GM19452 (cell line): ENCODE measurements at regions not wholly inside any gene's neighbourhood (a gene's known extent, or its start where the extent isn't known, plus 50 kb on each side); places are given as distances from the start of the nearest gene placed in this dataset.
"Not testable (repeated sequence)": the region's sequence is repeated elsewhere in the genome, so short reads cannot be mapped to it uniquely, and the experiment has no call there.

ENCODE experiments used
- ATAC-seq: cut with Tn5 transposase; IDR thresholded peaks from one replicate; pipeline ENCODE4 v1.9.1; 2021; ENCODE audit not compliant: unreplicated experiment

DNA sequence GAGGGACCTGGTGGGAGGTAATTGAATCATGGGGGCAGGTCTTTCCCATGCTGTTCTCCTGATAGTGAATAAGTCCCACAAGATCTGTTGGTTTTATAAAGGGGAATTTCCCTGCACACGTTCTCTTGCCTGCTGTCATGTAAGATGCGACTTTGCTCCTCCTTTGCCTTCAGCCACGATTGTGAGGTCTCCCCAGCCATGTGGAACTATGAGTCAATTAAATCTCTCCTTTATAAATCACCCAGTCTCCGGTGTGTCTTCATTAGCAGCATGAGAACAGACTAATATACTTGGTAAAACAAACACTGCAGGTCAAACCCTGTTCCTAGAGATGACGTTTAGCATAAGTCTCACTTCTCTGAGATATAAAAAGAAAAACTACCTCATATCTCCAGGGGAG is 148.3 kb downstream of the MATN1 start:
- ATAC-seq = no peak

DNA sequence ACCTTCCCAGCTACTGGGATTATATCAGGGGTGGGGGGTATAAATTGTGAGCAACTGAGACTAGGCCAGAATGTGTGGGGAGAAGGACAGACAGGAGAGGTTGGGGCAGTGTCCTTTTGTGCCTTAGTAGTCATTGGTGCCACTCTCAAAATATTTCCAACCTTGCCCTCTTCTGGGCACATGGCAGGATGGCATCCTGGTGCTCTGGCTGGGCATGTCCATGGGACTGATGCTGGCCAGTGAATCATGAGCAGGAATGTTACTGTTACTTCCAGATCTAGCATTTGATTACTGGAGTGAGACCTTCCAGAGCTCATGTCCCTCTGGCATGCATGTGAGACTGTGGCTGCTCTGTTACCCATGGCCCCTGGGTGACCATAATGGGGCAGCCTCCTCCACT is 151.2 kb downstream of the MATN1 start:
- no peak for ATAC-seq

DNA sequence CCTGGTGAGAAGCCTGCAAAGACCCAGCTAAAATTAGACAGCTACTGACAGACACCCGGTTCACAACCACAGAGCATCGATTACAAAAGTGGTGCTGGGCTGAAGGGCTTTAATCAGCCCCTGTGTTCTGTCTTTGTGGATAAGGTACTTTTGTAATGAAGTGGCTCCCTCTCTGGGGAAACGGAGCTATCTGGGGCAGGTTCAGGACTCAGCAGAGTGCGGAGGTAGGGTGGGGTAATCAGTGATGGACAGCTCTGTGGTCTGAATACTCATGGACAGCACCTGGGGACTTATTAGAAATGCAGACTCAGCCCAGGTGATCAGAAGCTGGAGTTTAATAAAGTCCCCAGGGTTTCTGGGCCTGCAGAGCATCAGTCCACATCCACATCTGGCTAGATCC is 152.0 kb downstream of the MATN1 start:
- no peak for ATAC-seq

DNA sequence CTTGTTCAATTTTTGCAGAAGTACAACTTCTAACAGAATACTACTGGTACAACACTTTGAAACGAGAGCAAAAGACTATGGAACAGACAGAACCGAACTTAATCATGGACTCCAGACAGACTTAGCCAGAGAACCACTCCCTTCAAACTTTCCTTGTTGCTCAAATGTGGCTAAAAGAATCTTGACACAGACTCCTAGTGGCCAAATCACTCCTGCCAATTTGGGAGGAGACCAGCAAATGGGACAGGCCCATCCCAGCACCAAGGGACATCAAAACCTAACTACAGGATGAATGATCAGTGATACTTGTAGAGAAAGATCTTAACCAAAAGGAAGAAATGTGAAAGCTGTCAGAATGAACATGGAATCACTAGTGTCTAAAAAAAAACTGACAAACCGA is 154.0 kb downstream of the MATN1 start:
- no peak for ATAC-seq

DNA sequence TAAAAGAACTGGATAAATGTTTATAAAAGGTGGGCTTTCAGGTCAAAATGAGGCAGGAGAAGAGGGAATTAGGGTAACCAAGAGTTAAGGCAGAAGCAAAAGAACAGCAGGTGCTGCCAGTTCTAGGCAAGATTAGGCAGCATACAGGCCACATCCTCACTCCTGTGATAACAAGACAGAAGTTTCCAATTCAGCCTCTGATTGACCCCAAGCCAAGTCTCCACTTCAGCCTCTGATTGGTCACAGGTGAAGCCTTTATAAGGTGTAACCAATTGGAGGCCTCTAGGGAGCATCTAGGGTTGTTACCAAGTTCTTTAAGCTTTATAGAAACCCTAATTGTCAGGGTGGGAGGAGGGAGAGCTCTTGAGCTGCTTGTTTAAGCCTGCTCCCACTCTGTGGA is 160.8 kb downstream of the MATN1 start:
- no peak for ATAC-seq

DNA sequence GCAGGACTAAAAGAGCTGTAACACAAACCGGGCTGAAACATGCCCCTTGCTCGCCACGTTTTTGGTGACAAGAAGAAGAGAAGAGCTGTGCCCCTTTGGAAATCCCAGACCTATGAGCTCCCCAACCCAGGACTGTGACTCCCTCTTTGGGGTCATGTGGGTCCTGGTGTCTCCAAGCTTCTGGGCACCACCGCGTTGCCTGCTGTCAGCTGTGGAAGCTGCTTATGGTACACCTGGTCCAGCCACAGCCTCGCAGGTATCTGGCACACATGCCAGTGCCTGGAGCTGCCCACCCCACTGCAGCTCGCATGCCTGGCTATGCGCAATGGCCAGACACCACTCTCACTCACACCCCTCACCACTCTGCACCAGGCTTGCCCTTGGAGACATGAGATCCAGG is 171.8 kb downstream of the MATN1 start:
- ATAC-seq = no peak

DNA sequence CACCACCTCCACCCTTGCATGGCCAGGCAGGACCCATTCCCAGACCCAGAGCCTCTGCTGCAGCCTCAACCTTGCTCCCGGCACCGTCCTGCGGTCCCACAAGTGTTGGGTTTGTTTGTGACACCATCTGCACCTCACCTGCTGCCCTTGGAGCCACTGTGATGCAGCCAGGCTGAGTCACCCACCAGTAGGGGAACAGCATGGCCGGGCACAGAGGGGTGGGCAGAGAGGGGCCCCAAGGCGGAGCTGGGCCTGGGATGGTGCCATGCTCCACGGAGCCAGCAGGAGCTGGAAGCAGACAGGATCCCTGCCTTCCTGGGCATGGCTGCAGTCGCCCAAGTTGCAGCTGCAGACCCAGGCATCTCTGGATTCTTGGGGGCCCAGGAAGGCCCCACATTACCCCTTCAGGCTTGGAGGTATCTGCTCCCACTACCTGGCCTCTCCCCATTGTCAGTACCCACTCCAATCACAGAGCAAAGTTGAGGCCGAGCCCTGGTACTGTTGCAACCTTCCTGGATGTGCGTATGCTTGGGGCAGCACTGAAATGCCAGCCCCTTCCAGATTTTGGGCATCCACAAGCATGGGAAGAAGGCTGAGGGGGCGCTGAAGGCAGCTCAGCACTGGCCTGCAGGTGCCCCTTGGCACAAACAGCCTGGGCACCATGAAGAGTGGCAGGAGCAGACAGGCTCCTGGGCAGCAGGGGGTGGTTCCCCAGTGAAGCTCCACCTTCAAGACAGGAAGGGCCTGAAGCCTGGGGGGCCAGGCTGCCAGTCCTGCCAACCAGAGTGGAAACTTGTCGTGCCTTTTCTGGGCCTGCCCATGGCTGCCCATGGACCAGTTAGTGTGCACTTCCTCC is 172.8 kb downstream of the MATN1 start:
- no peak for ATAC-seq

DNA sequence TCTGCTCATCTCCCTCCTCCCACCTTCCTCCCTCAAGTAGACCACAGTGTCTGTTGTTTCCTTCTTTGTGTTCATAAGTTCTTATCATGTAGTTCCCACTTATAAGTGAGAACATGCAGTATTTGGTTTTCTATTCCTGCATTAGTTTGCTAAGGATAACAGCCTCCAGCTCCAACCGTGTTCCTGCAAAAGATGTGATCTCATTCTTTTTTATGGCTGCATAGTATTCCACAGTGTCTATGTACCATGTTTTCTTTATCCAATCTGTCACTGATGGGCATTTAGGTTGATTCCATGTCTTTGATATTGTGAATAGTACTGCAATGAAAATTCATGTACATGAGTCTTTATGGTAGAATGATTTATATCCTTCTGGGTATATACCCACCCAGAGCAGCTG is 173.5 kb downstream of the MATN1 start:
- ATAC-seq = not testable (repeated sequence)

DNA sequence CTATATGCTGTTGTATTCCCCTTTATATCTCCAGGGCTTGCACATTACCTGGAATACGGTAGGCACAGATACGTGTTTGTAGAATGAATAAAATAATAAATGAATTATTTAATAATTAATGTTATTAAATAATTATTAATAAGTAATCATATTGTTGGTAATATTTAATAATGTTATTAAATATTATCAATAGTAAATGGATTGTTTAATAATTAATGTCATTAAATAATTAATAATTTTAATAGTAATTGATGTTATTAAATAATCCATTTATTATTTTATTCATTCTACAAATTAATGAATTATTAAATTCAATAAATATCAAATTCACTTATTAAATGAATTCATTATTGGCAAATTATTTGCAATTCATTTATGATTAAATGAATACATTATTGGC is 175.1 kb downstream of the MATN1 start:
- ATAC-seq = no peak

DNA sequence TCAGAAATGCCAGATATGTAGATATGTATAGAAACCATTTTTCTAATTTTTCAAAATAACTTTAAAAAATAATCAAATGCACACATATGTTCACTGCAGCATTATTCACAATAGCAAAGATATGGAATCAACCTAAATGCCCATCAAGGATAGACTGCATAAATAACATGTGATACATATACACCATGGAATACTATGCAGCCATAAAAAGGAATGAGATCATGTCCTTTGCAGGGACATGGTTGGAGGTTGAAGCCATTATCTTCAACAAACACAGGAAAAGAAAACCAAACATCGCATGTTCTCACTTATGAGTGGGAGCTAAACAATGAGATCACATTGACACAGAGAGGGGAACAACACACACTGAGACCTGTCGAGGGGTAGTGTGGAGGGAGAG is 176.1 kb downstream of the MATN1 start:
- not testable (repeated sequence) for ATAC-seq

DNA sequence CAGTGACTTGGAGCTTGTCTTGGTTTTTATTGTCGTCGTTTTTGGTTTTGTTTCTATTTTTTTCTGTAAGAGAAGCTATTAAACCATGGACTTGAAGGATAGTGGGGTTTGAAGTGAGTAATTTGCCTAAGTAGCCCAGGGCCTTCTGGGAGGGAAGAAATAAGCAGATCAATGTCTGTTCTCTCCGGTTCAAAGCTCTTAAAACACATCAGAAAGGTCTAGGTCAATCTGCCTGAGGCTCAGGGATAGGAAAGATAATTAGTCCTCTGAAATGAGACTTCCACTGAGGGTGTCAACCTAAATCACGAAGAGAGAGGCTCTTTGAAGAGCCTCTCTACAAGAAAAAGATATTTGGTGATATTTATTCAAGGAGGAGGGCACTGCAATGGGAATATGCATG is 178.0 kb downstream of the MATN1 start:
- no peak for ATAC-seq

DNA sequence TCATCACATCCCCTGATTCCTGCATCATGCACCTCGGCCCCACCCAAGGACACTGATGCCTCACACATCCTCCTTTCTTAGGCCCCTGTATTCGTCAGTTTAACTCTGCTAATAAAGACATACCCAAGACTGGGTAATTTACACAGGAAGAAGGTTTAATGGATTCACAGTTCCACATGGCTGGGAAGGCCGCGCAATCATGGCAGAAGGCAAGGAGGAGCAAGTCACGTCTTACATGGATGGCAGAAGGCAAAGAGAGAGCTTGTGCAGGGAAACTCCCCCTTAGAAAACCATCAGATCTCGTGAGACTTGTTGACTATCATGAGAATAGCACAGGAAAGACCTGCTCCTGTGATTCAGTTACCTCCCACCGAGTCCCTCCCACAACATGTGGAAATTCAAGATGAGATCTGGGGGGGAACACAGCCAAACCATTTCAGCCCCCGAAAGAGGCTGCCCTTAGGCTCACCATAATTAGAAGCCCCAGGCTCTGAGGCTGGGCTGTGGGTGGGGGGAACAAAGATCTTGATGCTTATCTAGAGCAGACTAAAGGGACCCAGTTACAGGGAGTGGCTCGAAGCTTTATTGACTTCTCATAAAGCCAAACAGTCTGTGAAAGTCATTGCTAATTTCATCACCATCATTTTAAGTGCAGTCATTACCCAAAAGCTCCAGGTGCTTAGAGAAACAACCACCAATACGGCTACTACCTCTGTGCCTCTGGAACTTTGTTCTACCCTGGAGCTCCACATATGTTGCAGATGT is 181.5 kb downstream of the MATN1 start:
- no peak for ATAC-seq

DNA sequence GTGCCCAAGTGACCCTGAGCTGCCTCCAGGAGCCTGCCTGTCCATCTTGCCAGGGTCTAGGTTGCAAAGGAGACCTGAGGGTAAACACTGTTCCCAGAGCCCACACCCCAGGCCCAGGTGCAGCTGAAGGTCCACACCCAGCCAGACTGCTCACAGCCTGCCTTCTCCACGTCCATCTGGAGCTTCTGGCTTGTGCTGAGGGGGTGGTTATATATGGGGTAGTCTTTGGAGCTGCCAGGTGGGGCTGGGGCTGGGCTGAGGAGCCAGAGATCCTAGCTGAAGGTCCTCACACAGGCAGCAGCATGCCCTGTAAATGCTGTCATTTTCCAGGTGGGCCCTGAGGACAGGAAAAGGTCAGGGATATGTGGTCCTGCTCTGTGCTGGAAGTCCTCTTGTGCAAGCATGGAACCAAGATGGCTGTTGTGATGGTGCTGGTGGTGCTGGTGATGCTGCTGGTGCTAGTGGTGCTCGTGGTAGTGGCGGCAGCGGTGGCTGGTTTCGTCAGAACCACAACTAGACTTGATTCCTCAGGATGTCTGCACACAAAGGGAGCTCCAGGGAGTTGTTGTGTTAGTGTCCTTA is 182.7 kb downstream of the MATN1 start:
- no peak for ATAC-seq

DNA sequence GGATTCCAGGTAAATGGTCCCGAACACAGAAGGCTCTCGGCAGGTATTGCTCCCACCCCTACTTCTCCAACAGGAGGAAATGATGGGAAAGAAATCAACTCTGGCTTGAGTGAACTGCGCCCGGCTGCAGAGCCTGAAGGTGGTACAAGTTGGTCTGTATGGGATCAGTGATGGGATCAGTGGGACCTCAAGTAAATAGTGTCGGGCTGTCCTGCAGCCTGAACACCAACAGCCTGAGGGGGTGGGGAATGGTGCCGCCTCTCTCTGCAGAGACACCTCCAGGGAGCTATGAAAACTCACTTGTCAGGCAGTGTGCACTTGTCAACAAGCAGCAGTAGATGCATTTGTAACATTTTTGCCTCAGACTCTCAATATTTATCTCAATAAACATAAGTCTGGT is 183.5 kb downstream of the MATN1 start:
- no peak for ATAC-seq

DNA sequence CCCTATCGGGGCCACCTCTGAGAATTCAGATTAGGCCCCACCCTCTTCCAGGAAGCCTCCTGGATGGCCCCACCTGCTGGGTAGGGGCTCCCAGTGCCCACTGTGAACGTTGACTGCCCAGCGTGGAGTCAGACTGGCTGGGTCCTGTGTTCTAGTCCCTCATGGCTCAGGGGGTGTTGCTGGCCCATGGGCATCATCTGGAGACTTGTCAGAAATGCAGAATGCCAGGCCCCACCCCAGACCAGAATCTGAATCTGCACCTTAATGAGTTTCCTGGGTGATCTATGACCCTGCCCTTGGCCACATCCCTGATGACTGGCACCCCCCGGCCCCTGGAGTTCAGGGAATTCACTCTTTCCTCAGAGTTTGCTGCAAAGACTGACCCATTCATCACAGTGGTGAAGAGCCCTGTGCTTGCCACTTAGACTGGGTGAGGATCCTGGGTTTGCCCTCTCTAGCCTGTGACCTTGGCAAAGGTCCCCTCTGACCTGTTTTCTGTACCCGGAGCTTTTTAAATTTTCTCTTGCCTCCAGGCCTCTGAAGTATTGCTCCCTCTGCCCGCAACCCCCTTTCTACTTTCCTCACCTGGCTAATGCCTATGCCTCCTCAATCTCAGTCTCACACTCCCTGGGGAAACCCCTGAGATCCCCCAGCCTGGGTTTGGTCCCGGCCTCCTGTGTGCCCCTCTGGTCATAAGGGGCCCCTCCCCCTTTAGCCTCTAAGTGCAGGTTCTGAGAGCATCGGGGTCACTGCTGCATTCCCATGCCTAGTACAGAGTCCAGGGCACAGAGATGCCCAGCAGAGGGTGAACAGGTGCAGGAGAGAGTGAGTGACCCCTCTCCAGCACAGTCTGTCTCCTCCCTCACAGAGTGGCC is 184.2 kb downstream of the MATN1 start:
- ATAC-seq = no peak

DNA sequence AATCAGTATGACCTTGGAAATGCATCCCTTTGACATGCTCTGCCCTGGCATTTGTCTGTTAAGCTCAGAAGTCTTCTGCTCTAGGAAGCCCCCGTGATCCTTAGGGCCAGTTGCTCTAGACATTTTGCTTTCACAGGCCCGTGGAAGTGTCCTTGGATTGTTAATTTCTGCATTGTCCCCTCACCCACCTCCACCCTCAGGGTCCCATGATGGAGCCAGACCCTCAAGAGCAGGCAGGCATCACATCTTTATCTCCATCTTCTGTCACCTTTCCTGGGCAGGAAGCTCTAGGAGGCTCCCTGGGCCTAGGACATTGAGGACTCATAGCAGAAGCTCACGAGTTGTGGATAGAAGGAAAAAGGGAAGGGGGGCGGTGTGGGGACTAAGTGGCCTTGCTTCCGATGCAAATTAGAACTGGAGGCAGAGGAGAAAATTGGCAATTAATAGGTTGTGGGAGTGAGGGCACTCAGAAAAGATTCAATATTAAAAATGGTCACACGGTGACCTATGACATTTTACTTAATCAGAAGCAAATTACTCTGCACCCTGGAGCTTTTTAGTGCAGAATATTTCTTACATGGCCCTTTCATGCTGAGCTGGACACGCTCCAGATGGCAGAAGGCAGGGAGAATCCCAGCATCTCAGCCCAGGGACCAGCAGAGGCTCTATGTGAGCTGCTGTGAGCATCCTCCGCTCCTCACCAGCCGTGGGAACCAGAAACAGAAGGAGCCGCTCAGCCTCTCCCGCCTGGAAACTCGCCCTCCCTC is 185.0 kb downstream of the MATN1 start:
- ATAC-seq = no peak

DNA sequence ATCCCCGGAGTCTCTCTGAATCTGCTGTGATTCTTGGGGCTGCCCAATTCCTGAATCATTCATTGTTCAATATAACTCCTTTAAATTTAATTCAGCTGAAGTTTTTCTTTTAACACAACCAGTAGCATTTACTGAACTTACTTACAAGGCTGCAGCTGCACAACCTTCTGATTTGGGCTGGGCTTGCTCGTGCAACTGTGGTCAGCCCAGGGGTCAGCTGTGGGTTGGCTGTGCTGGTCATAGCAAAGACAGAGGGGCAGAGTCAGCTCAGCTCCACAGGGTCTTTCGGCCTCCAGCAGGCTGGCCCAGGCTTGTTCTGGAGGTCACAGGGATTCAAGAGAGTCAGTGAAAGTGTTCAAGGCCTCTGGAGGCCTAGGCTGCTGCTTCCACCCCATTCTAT is 186.1 kb downstream of the MATN1 start:
- ATAC-seq = no peak

DNA sequence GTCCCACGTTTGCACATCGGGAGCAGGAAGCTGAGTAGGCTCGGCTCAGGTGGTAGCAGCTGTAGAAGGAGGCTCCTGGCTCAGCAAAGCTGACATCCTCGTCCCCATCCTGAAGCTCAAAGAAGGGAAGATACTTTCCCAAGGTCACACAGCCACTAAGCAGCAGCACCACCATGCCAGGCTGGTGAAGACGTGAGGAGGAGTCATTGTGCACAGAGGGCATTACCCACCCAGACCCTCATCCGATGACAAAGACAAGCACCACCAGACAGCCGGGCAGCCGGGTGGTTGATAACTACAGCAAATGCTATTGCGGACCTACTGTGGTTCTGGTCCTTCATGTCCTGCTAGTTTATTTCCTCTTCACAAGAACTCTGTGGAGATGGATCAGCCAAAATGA is 186.9 kb downstream of the MATN1 start:
- ATAC-seq = no peak

DNA sequence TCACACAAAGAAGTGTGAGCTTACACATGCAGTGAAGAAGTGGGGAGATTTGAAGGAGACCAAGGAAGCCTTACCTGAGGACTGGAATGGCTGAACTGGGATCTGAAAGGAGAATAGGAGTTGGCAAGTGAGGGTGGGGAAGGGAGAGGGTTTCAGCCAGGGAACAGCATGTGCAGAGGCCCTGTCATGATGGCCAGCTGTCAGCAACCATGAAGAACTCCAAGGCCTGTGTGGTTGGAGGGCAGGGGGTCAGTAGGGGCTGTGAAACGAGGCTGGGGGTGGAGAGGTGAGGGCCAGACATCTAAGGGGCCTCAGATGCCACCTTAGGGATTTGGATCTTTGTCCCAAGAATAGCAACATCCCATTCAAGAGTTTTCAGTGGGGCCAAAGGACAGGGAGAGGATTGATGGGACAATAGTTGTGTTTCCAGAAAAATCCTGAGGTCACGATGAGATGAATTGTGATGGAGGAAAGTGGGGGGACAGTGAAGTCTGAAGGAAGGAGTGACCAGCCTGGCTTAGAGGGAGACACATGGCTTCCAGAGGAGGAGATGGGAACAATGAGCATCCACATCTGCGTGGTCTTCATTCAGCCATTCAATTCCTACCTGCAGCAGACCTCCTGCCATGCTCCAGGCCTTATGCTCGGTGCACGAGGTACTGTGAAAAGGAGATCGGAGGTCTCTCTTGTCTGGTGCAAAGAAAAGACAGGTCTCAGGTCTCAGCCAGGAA is 187.6 kb downstream of the MATN1 start:
- ATAC-seq = no peak

DNA sequence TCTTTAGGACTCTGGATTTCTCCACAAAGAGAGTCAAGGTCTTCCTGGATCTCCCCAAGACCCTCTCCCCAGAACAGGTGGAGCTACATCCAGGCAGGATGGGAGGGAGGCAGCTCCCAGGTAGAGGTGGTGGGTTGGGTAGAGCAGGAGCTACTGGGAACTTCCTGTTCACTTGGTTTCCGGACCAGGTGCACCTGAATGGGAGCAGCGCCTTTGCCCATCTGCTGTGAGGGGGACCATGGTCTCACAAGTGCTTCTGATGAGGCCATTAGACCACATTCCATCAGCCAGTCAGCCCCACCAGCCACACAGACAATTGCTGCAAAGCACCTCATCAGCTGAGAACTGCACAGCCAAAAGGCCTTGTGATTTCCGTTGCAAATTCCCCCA is 188.8 kb downstream of the MATN1 start:
- ATAC-seq = no peak
